ENCODE measurements at regions not wholly inside any gene's neighbourhood (a gene's known extent, or its start where the extent isn't known, plus 50 kb on each side); places are given as distances from the start of the nearest gene placed in this dataset.
A peak's percentile ranks its signal among the peaks of the same experiment; 100 is the strongest.

GRCh38 chr10:8224591-8224990 lies 170.1 kb downstream of the GATA3 start:
- Mint-ChIP-seq H3K4me3 (no peak overlapping the region), H3K27me3 (peaks cover 4% of the 10 kb centered on the region), H3K4me1 (peaks cover 18% of the 10 kb centered on the region), H3K9me3 (peaks cover 6% of the 10 kb centered on the region), H3K27ac (no peak overlapping the region), H3K36me3 (ENCODE audit: low read depth) (no peaks in the 10 kb centered on the region)
- DNase-seq = no peak
- intact Hi-C loops (cut with micrococcal nuclease) = no loop called here

- Mint-ChIP-seq H3K36me3 (ENCODE audit: low read depth) (no peaks in the 10 kb centered on the region), H3K27ac (no peak overlapping the region)
These were observed 170.7 kb downstream of the GATA3 start for GRCh38 chr10:8225187-8225586.

GRCh38 chr10:8227246-8227645 lies 172.8 kb downstream of the GATA3 start:
- intact Hi-C loops (cut with micrococcal nuclease) = loop anchor here (5.0 kb wide), 1 partner anchor 45 kb away; no protein-coding TSS in a partner anchor
- Mint-ChIP-seq H3K4me1 (peaks cover 32% of the 10 kb centered on the region), H3K27ac (no peak overlapping the region), H3K27me3 (peaks cover 3% of the 10 kb centered on the region), H3K36me3 (ENCODE audit: low read depth) (no peaks in the 10 kb centered on the region), H3K4me3 (no peak overlapping the region), H3K9me3 (peaks cover 6% of the 10 kb centered on the region)
- DNase-seq = no peak

More at GRCh38 chr10:8225187-8225586, 170.7 kb downstream of the GATA3 start:
- intact Hi-C loops (cut with micrococcal nuclease) = loop anchor here (5.0 kb wide), 1 partner anchor 43 kb away; no protein-coding TSS in a partner anchor
- H3K27me3 Mint-ChIP-seq = peaks cover 4% of the 10 kb centered on the region
- no peak overlapping the region for H3K4me3 Mint-ChIP-seq
- peaks cover 20% of the 10 kb centered on the region for H3K4me1 Mint-ChIP-seq
- H3K9me3 Mint-ChIP-seq = peaks cover 6% of the 10 kb centered on the region
- DNase-seq = no peak

GRCh38 chr10:8229153-8229552 lies 174.7 kb downstream of the GATA3 start:
- DNase-seq = peak; percentile 78
- peaks cover 6% of the 10 kb centered on the region for H3K9me3 Mint-ChIP-seq
- H3K27ac Mint-ChIP-seq = no peak overlapping the region
- peaks cover 3% of the 10 kb centered on the region for H3K27me3 Mint-ChIP-seq
- H3K4me3 Mint-ChIP-seq = peak overlapping the region; percentile 5
- peaks cover 36% of the 10 kb centered on the region for H3K4me1 Mint-ChIP-seq
- no peaks in the 10 kb centered on the region for H3K36me3 Mint-ChIP-seq (ENCODE audit: low read depth)
- intact Hi-C loops (cut with micrococcal nuclease) = loop anchor here (5.0 kb wide), 1 partner anchor 47 kb away; no protein-coding TSS in a partner anchor

- intact Hi-C loops (cut with micrococcal nuclease) = no loop called here
- peaks cover 6% of the 10 kb centered on the region for H3K9me3 Mint-ChIP-seq
- DNase-seq = no peak
- H3K27me3 Mint-ChIP-seq = peaks cover 6% of the 10 kb centered on the region
- H3K4me1 Mint-ChIP-seq = peaks cover 33% of the 10 kb centered on the region
- no peak overlapping the region for H3K4me3 Mint-ChIP-seq
- H3K36me3 Mint-ChIP-seq (ENCODE audit: low read depth) = peaks cover 2% of the 10 kb centered on the region
- H3K27ac Mint-ChIP-seq = no peak overlapping the region
These were observed 176.4 kb downstream of the GATA3 start for GRCh38 chr10:8230902-8231301.

- peaks cover 6% of the 10 kb centered on the region for H3K9me3 Mint-ChIP-seq
- H3K36me3 Mint-ChIP-seq (ENCODE audit: low read depth) = peaks cover 2% of the 10 kb centered on the region
- DNase-seq = no peak
- intact Hi-C loops (cut with micrococcal nuclease) = no loop called here
- H3K27me3 Mint-ChIP-seq = peaks cover 4% of the 10 kb centered on the region
- H3K4me3 Mint-ChIP-seq = no peak overlapping the region
- H3K4me1 Mint-ChIP-seq = peaks cover 45% of the 10 kb centered on the region
- no peak overlapping the region for H3K27ac Mint-ChIP-seq
These were observed 178.6 kb downstream of the GATA3 start for GRCh38 chr10:8233049-8233448.

- Mint-ChIP-seq H3K4me1 (peaks cover 47% of the 10 kb centered on the region), H3K4me3 (no peak overlapping the region), H3K36me3 (ENCODE audit: low read depth) (peaks cover 2% of the 10 kb centered on the region), H3K27me3 (peaks cover 4% of the 10 kb centered on the region), H3K27ac (no peak overlapping the region), H3K9me3 (peaks cover 6% of the 10 kb centered on the region)
- intact Hi-C loops (cut with micrococcal nuclease) = no loop called here
- no peak for DNase-seq
These were observed 179.4 kb downstream of the GATA3 start for GRCh38 chr10:8233832-8234259.

- H3K4me3 Mint-ChIP-seq = no peak overlapping the region
- H3K4me1 Mint-ChIP-seq = peaks cover 46% of the 10 kb centered on the region
- H3K36me3 Mint-ChIP-seq (ENCODE audit: low read depth) = peaks cover 2% of the 10 kb centered on the region
- H3K9me3 Mint-ChIP-seq = peaks cover 6% of the 10 kb centered on the region
- intact Hi-C loops (cut with micrococcal nuclease) = no loop called here
- H3K27me3 Mint-ChIP-seq = peaks cover 4% of the 10 kb centered on the region
- H3K27ac Mint-ChIP-seq = no peak overlapping the region
- no peak for DNase-seq
These were observed 181.0 kb downstream of the GATA3 start for GRCh38 chr10:8235253-8236027.

- peak overlapping the region; percentile 78 for H3K27ac Mint-ChIP-seq
- H3K27me3 Mint-ChIP-seq = peaks cover 4% of the 10 kb centered on the region
- intact Hi-C loops (cut with micrococcal nuclease) = loop anchor here (1.0 kb wide), 1 partner anchor 108 kb away; no protein-coding TSS in a partner anchor
- peaks cover 2% of the 10 kb centered on the region for H3K36me3 Mint-ChIP-seq (ENCODE audit: low read depth)
- peaks cover 12% of the 10 kb centered on the region for H3K9me3 Mint-ChIP-seq
- DNase-seq = peak; percentile 79
- peaks cover 56% of the 10 kb centered on the region for H3K4me1 Mint-ChIP-seq
- peak overlapping the region; percentile 69 for H3K4me3 Mint-ChIP-seq
These were observed 184.5 kb downstream of the GATA3 start for GRCh38 chr10:8238986-8239385.

- intact Hi-C loops (cut with micrococcal nuclease) = loop anchor here (5.0 to 10.0 kb wide), 2 partner anchors 161 to 1054 kb away; no protein-coding TSS in a partner anchor
These were observed 186.4 kb downstream of the GATA3 start for GRCh38 chr10:8240861-8241260.

GRCh38 chr10:8242295-8242872 lies 187.9 kb downstream of the GATA3 start:
- H3K4me1 Mint-ChIP-seq = peaks cover 75% of the 10 kb centered on the region
- DNase-seq = peak; percentile 71
- H3K27ac Mint-ChIP-seq = peak overlapping the region; percentile 75
- no peaks in the 10 kb centered on the region for H3K27me3 Mint-ChIP-seq
- H3K36me3 Mint-ChIP-seq (ENCODE audit: low read depth) = peaks cover 12% of the 10 kb centered on the region
- intact Hi-C loops (cut with micrococcal nuclease) = loop anchor here (1.0 to 10.0 kb wide), 8 partner anchors 73 to 1052 kb away; partner anchors contain the start of gene GATA3
- peak overlapping the region; percentile 55 for H3K4me3 Mint-ChIP-seq
- H3K9me3 Mint-ChIP-seq = peaks cover 13% of the 10 kb centered on the region

More at GRCh38 chr10:8240861-8241260, 186.4 kb downstream of the GATA3 start:
- Mint-ChIP-seq H3K4me1 (peaks cover 71% of the 10 kb centered on the region), H3K27ac (no peak overlapping the region), H3K36me3 (ENCODE audit: low read depth) (peaks cover 5% of the 10 kb centered on the region), H3K27me3 (no peaks in the 10 kb centered on the region), H3K9me3 (peaks cover 9% of the 10 kb centered on the region), H3K4me3 (no peak overlapping the region)
- DNase-seq = no peak

- Mint-ChIP-seq H3K4me1 (peaks cover 55% of the 10 kb centered on the region), H3K36me3 (ENCODE audit: low read depth) (peaks cover 22% of the 10 kb centered on the region), H3K4me3 (peak overlapping the region; percentile 67), H3K27me3 (no peaks in the 10 kb centered on the region), H3K27ac (peak overlapping the region; percentile 88), H3K9me3 (peaks cover 20% of the 10 kb centered on the region)
- intact Hi-C loops (cut with micrococcal nuclease) = loop anchor here (1.0 to 10.0 kb wide), 3 partner anchors 9 to 1050 kb away; no protein-coding TSS in a partner anchor
- peak; percentile 77 for DNase-seq
These were observed 190.8 kb downstream of the GATA3 start for GRCh38 chr10:8245131-8245813.

GRCh38 chr10:8245814-8246142 lies 191.3 kb downstream of the GATA3 start:
- H3K4me3 Mint-ChIP-seq = peak overlapping the region; percentile 67
- intact Hi-C loops (cut with micrococcal nuclease) = loop anchor here (1.0 to 10.0 kb wide), 3 partner anchors 9 to 1049 kb away; no protein-coding TSS in a partner anchor
- H3K27me3 Mint-ChIP-seq = no peaks in the 10 kb centered on the region
- H3K4me1 Mint-ChIP-seq = peaks cover 55% of the 10 kb centered on the region
- no peak for DNase-seq
- H3K36me3 Mint-ChIP-seq (ENCODE audit: low read depth) = peaks cover 22% of the 10 kb centered on the region
- H3K27ac Mint-ChIP-seq = peak overlapping the region; percentile 88
- peaks cover 20% of the 10 kb centered on the region for H3K9me3 Mint-ChIP-seq

All from activated CD4-positive, alpha-beta T cell treated with anti-CD3 and anti-CD28 coated beads, Interleukin-2, amount 10 ng/mL, durations not matched to agents 24 days and 14 days (primary cell).